HCT116 (cell line): ENCODE measurements at regions not wholly inside any gene's neighbourhood (a gene's known extent, or its start where the extent isn't known, plus 50 kb on each side); places are given as distances from the start of the nearest gene placed in this dataset.

Experiments
- ATAC-seq: fragments of 200-7000 bp; cut with Tn5 transposase; 2 replicates; pipeline ENCODE4 v1.9.1; 2020; ENCODE audit warnings: mild to moderate bottlenecking, moderate library complexity
- BruUV-seq: library from RNA; stranded (reverse); fragments of 400-500 nt; replicated peaks from 2 replicates; lab custom pipeline; 2021; lab: Mats Ljungman, UMichigan
- CTCF ChIA-PET: fragments of 300-600 bp; sonication (Branson Sonifier 250); formaldehyde crosslinking; loops from one replicate; lab custom pipeline; 2021; ENCODE audit warnings: antibody characterized with exemption; lab: Charles Lee
- POLR2A ChIA-PET: fragments of 300-600, 350-600 bp; sonication (Branson Sonifier 250); formaldehyde crosslinking; loops from one replicate; lab custom pipeline; 2021; ENCODE audit warnings: antibody characterized with exemption; lab: Charles Lee
- RAD21 ChIA-PET, 2 experiments: fragments of 300-600 bp; sonication (Branson Sonifier 250); formaldehyde crosslinking; loops; one replicate each; lab custom pipeline; 2023; ENCODE audit warnings: low total read pairs in 2 of 2; ENCODE audit not compliant: uncharacterized antibody in 2 of 2, unreplicated experiment in 2 of 2, low non-redundant PET in 1 of 2; lab: Charles Lee
- DNase-seq: peaks from one replicate; pipeline ENCODE4 v3.0.0-alpha.2; 2010; ENCODE audit warnings: low read depth, low spot score
- H2AFZ ChIP-seq: fragments of 200-600 bp; shearing (Covaris generic), sonication (generic); 2 replicates; pipeline ENCODE4 v1.6.1; 2017; ENCODE audit warnings: low read depth, mixed run types, mixed read lengths, antibody characterized with exemption, low read length; ENCODE audit not compliant: poor library complexity, severe bottlenecking
- H3K27ac ChIP-seq: 2 replicates; pipeline ENCODE4 v1.5.1; 2012; ENCODE audit warnings: low read depth, low read length
- H3K27me3 ChIP-seq: fragments of 200-600 bp; sonication (generic); 2 replicates; pipeline ENCODE4 v1.6.1; 2016; ENCODE audit warnings: mixed run types, low read length, mixed read lengths; ENCODE audit not compliant: insufficient read depth
- H3K36me3 ChIP-seq, 2 experiments: fragments of 200-500 bp in 1 of 2; fragments of 200-600 bp in 1 of 2; sonication (Bioruptor generic) in 1 of 2; sonication (generic) in 1 of 2; 2 replicates each; pipeline versions ENCODE4 v1.5.1 to v1.6.1; 2014 to 2016; ENCODE audit warnings: low read length in 2 of 2, inconsistent platforms in 1 of 2, mixed read lengths in 1 of 2, mixed run types in 1 of 2; ENCODE audit not compliant: insufficient read depth in 2 of 2, control insufficient read depth in 1 of 2
- H3K4me1 ChIP-seq, 2 experiments: fragments of 200-600 bp in 1 of 2; sonication (generic) in 1 of 2; 2 replicates each; pipeline versions ENCODE4 v1.5.1 to v1.6.1; 2012 to 2017; ENCODE audit warnings: low read length in 2 of 2, inconsistent platforms in 1 of 2, mild to moderate bottlenecking in 1 of 2, mixed read lengths in 1 of 2, mixed run types in 1 of 2, moderate library complexity in 1 of 2; ENCODE audit not compliant: insufficient read depth in 2 of 2, control insufficient read depth in 1 of 2
- H3K4me2 ChIP-seq: fragments of 200-600 bp; sonication (generic); 2 replicates; pipeline ENCODE4 v1.6.1; 2017; ENCODE audit warnings: mixed run types, low read length, mixed read lengths
- H3K4me3 ChIP-seq, 2 experiments: fragments of 200-600 bp in 1 of 2; sonication (generic) in 1 of 2; replicated peaks in 1 of 2; 2 replicates each; pipeline ENCODE4 v1.5.1; 2011 to 2016; ENCODE audit warnings: low read length in 2 of 2, control low read depth in 1 of 2, low read depth in 1 of 2, mild to moderate bottlenecking in 1 of 2, mixed read lengths in 1 of 2, mixed run types in 1 of 2
- H3K79me2 ChIP-seq: fragments of 200-600 bp; sonication (generic); 2 replicates; pipeline ENCODE4 v1.6.1; 2017; ENCODE audit warnings: mild to moderate bottlenecking, mixed run types, low read length, moderate library complexity, mixed read lengths; ENCODE audit not compliant: insufficient read depth
- H3K9ac ChIP-seq: fragments of 200-600 bp; sonication (generic); 2 replicates; pipeline ENCODE4 v1.6.1; 2016; ENCODE audit warnings: low read length, mixed read lengths
- H3K9me2 ChIP-seq: fragments of 200-600 bp; sonication (generic), shearing (Covaris generic); 2 replicates; pipeline ENCODE4 v1.6.1; 2017; ENCODE audit warnings: mixed run types, mild to moderate bottlenecking, moderate library complexity; ENCODE audit not compliant: insufficient read depth
- H3K9me3 ChIP-seq, 2 experiments: fragments of 200-500 bp in 1 of 2; fragments of 200-600 bp in 1 of 2; sonication (Bioruptor generic) in 1 of 2; sonication (generic) in 1 of 2; 2 replicates each; pipeline ENCODE4 v1.6.1; 2014 to 2017; ENCODE audit warnings: low read length in 2 of 2, mixed read lengths in 2 of 2, inconsistent platforms in 1 of 2, low read depth in 1 of 2, mild to moderate bottlenecking in 1 of 2, mixed run types in 1 of 2, moderate library complexity in 1 of 2; ENCODE audit not compliant: control insufficient read depth in 1 of 2, insufficient read depth in 1 of 2
- H4K20me1 ChIP-seq: fragments of 200-600 bp; sonication (generic), shearing (Covaris generic); 2 replicates; pipeline ENCODE4 v1.6.1; 2017; ENCODE audit warnings: mixed run types, mild to moderate bottlenecking, moderate library complexity; ENCODE audit not compliant: insufficient read depth
- CEBPB ChIP-seq: IDR thresholded peaks from 2 replicates; pipeline ENCODE4 v1.6.1; 2012; ENCODE audit warnings: low read depth
- ELF1 ChIP-seq: IDR thresholded peaks from 2 replicates; pipeline ENCODE4 v1.6.1; 2012; ENCODE audit warnings: low read depth, borderline replicate concordance
- POLR2A ChIP-seq: IDR thresholded peaks from 2 replicates; pipeline ENCODE4 v1.7.0; 2011; ENCODE audit warnings: borderline replicate concordance; ENCODE audit not compliant: insufficient read depth, insufficient read length; ENCODE audit errors: extremely low read depth
- RAD21 ChIP-seq: IDR thresholded peaks from 2 replicates; pipeline ENCODE4 v1.6.1; 2012; ENCODE audit warnings: low read depth, mild to moderate bottlenecking
- SIN3A ChIP-seq: IDR thresholded peaks from 2 replicates; pipeline ENCODE4 v1.6.1; 2012; ENCODE audit warnings: low read depth
- SP1 ChIP-seq: IDR thresholded peaks from 2 replicates; pipeline ENCODE4 v1.6.1; 2012; ENCODE audit warnings: low read depth
- SRF ChIP-seq: IDR thresholded peaks from 2 replicates; pipeline ENCODE4 v1.6.1; 2012; ENCODE audit warnings: low read depth
- TCF7L2 ChIP-seq: IDR thresholded peaks from 2 replicates; pipeline ENCODE4 v1.7.0; 2011; ENCODE audit warnings: borderline replicate concordance, inconsistent platforms; ENCODE audit not compliant: insufficient read depth, insufficient read length; ENCODE audit errors: extremely low read depth
- ZFX ChIP-seq: fragments of 450-650 bp; IDR thresholded peaks from 2 replicates; pipeline ENCODE4 v1.6.1; 2017
- ZNF274 ChIP-seq: fragments of 200-500 bp; sonication (Bioruptor generic); IDR thresholded peaks from 2 replicates; pipeline ENCODE4 v1.6.1; 2014; ENCODE audit warnings: mild to moderate bottlenecking, low read depth, low read length, inconsistent platforms
- intact Hi-C: fragments of 100-400 bp; cut with micrococcal nuclease; formaldehyde crosslinking; loops from 2 replicates; pipeline ENCODE4 v1.10.0; 2022
- TF ChIP-seq, protein P1 (sequence below): IDR thresholded peaks from 2 replicates; pipeline ENCODE4 v1.6.1; 2011; ENCODE audit warnings: mild to moderate bottlenecking, low read length, moderate library complexity; ENCODE audit not compliant: insufficient replicate concordance; ENCODE audit errors: extremely low read depth
- TF ChIP-seq, protein P2 (sequence below): IDR thresholded peaks from 2 replicates; pipeline ENCODE4 v1.6.1; 2012; ENCODE audit warnings: low read depth

DNA sequence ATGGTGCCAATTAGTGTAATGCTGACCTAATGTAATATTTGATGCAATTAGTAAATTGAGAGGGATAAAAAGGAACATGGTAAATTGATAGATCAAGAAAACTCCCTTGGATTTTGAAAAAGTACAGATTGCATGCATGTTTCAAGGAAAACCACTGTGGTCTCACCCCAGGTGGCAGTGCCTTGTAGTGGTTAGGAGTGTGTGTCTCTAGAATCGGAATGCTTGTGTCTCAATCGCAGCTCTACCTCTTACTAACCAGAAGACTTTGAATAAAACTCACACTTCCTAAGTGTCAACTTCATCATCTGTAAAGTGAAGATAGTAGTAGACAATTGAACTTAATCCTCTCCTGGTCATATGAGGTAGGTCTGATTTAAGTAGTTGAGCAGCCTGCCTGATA is 128.9 kb upstream of the GOT2 start:
- POLR2A ChIA-PET, result no interaction called here
- H3K4me2 ChIP-seq, result no peak overlapping the region
- H3K9me2 ChIP-seq, result no peaks in the 10 kb centered on the region
- RAD21 ChIA-PET, result no interaction called here
- H3K4me3 ChIP-seq, result no peak overlapping the region
- no peaks in the 10 kb centered on the region for H3K79me2 ChIP-seq
- H3K27me3 ChIP-seq, result no peaks in the 10 kb centered on the region
- no peaks in the 10 kb centered on the region for H4K20me1 ChIP-seq
- no peaks in the 10 kb centered on the region for H3K9me3 ChIP-seq
- CTCF ChIA-PET, result no interaction called here
- no peak for ATAC-seq
- TF ChIP-seq POLR2A (no peak), TCF7L2 (no peak), CEBPB (no peak)
- TF ChIP-seq, protein P1, sequence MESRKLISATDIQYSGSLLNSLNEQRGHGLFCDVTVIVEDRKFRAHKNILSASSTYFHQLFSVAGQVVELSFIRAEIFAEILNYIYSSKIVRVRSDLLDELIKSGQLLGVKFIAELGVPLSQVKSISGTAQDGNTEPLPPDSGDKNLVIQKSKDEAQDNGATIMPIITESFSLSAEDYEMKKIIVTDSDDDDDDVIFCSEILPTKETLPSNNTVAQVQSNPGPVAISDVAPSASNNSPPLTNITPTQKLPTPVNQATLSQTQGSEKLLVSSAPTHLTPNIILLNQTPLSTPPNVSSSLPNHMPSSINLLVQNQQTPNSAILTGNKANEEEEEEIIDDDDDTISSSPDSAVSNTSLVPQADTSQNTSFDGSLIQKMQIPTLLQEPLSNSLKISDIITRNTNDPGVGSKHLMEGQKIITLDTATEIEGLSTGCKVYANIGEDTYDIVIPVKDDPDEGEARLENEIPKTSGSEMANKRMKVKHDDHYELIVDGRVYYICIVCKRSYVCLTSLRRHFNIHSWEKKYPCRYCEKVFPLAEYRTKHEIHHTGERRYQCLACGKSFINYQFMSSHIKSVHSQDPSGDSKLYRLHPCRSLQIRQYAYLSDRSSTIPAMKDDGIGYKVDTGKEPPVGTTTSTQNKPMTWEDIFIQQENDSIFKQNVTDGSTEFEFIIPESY, result no peak
- H3K9ac ChIP-seq, result no peak overlapping the region
- no peaks in the 10 kb centered on the region for H3K36me3 ChIP-seq
- BruUV-seq, result no TSS peak
- intact Hi-C loops, result no loop called here
- no peaks in the 10 kb centered on the region; a peak in 1 of 4 replicates for H3K4me1 ChIP-seq
- no peak for DNase-seq
- no peak overlapping the region for H2AFZ ChIP-seq
- H3K27ac ChIP-seq, result no peak overlapping the region

DNA sequence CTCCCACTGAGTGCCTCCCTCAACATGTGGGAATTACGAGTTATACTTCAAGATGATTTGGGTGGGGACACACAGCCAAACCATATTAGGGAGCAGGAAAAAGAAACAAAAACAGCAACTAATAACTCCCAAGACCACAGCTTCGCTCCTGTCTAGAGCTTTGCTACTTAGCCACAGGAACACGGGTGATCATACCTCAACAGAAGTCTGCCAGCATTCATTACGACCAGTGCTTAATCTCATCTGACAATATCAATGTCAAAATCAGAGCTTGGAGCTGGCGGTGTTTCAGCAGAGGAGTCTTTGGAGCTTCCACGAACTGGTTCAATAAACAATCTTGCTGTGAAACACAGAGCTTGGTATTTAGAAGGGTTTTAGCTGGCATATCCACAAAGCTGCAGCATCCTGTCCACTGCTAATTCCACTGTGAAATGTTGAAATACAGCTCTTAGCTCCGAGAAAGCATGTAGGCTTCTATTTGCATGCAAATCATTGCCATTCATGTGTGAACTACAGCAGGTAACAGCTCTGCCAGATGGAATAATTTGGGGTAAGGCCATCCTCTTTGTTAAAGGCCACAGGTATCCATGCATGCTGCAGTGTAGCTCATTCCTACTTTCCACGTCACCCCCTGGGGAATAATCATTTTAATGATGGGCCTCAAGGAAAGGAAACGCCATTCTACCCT is 128.4 kb upstream of the GOT2 start:
- no peak overlapping the region for H3K9ac ChIP-seq
- TF ChIP-seq RAD21, result no peak
- TF ChIP-seq SIN3A, result no peak
- TF ChIP-seq SP1, result no peak
- no peak for TF ChIP-seq ZNF274
- no peak for TF ChIP-seq TCF7L2
- TF ChIP-seq, protein P2, sequence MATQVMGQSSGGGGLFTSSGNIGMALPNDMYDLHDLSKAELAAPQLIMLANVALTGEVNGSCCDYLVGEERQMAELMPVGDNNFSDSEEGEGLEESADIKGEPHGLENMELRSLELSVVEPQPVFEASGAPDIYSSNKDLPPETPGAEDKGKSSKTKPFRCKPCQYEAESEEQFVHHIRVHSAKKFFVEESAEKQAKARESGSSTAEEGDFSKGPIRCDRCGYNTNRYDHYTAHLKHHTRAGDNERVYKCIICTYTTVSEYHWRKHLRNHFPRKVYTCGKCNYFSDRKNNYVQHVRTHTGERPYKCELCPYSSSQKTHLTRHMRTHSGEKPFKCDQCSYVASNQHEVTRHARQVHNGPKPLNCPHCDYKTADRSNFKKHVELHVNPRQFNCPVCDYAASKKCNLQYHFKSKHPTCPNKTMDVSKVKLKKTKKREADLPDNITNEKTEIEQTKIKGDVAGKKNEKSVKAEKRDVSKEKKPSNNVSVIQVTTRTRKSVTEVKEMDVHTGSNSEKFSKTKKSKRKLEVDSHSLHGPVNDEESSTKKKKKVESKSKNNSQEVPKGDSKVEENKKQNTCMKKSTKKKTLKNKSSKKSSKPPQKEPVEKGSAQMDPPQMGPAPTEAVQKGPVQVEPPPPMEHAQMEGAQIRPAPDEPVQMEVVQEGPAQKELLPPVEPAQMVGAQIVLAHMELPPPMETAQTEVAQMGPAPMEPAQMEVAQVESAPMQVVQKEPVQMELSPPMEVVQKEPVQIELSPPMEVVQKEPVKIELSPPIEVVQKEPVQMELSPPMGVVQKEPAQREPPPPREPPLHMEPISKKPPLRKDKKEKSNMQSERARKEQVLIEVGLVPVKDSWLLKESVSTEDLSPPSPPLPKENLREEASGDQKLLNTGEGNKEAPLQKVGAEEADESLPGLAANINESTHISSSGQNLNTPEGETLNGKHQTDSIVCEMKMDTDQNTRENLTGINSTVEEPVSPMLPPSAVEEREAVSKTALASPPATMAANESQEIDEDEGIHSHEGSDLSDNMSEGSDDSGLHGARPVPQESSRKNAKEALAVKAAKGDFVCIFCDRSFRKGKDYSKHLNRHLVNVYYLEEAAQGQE, result no peak
- TF ChIP-seq, protein P1, result no peak
- TF ChIP-seq ZFX, result no peak
- TF ChIP-seq ELF1, result no peak
- no peak for TF ChIP-seq SRF

More for the DNA sequence above, 128.4 kb upstream of the GOT2 start:
- Histone ChIP-seq H3K27me3 (no peaks in the 10 kb centered on the region), H3K4me3 (no peak overlapping the region), H3K4me1 (no peaks in the 10 kb centered on the region; a peak in 1 of 4 replicates), H3K4me2 (no peak overlapping the region), H3K9me3 (no peaks in the 10 kb centered on the region), H2AFZ (no peak overlapping the region), H3K27ac (no peak overlapping the region), H3K36me3 (no peaks in the 10 kb centered on the region), H4K20me1 (no peaks in the 10 kb centered on the region), H3K9me2 (no peaks in the 10 kb centered on the region), H3K79me2 (no peaks in the 10 kb centered on the region)
- intact Hi-C loops, result no loop called here
- ChIA-PET POLR2A (no interaction called here), CTCF (no interaction called here), RAD21 (no interaction called here)
- ATAC-seq, result no peak
- no TSS peak for BruUV-seq
- no peak for DNase-seq
